ENCODE measurements at regions not wholly inside any gene's neighbourhood (a gene's known extent, or its start where the extent isn't known, plus 50 kb on each side); places are given as distances from the start of the nearest gene placed in this dataset.

- no peak for TF ChIP-seq POLR2AphosphoS5 (IDR thresholded peaks at IDR 0.05; ENCODE audit: low read depth, low read length)
- TF ChIP-seq SIN3A (IDR thresholded peaks at IDR 0.05; ENCODE audit: borderline replicate concordance, insufficient read depth, low read length), result no peak
- no peak for TF ChIP-seq TAF1 (IDR thresholded peaks at IDR 0.05; ENCODE audit: borderline replicate concordance, insufficient read depth, low read length)
- TF ChIP-seq REST (IDR thresholded peaks at IDR 0.05; ENCODE audit: insufficient read depth in 1 of 2, low read depth in 2 of 2, low read length in 2 of 2), result no peak
- no peak for TF ChIP-seq FOXP2 (optimal IDR thresholded peaks at IDR 0.05; ENCODE audit: borderline replicate concordance, extremely low read depth, extremely low read length, insufficient read depth)
These were observed 318.7 kb upstream of the SLITRK1 start for GRCh38 chr13:84200971-84201370.

- TF ChIP-seq TAF1 (IDR thresholded peaks at IDR 0.05; ENCODE audit: borderline replicate concordance, insufficient read depth, low read length) (no peak), POLR2AphosphoS5 (IDR thresholded peaks at IDR 0.05; ENCODE audit: low read depth, low read length) (no peak), SIN3A (IDR thresholded peaks at IDR 0.05; ENCODE audit: borderline replicate concordance, insufficient read depth, low read length) (no peak), FOXP2 (optimal IDR thresholded peaks at IDR 0.05; ENCODE audit: borderline replicate concordance, extremely low read depth, extremely low read length, insufficient read depth) (no peak), REST (IDR thresholded peaks at IDR 0.05; ENCODE audit: insufficient read depth in 1 of 2, low read depth in 2 of 2, low read length in 2 of 2) (no peak)
These were observed 309.9 kb upstream of the SLITRK1 start for GRCh38 chr13:84192125-84192524.

GRCh38 chr13:84191139-84191538, 308.9 kb upstream of the SLITRK1 start:
- TF ChIP-seq TAF1 (IDR thresholded peaks at IDR 0.05; ENCODE audit: borderline replicate concordance, insufficient read depth, low read length) (no peak), SIN3A (IDR thresholded peaks at IDR 0.05; ENCODE audit: borderline replicate concordance, insufficient read depth, low read length) (no peak; the same call in 1 of the 2 replicates), FOXP2 (optimal IDR thresholded peaks at IDR 0.05; ENCODE audit: borderline replicate concordance, extremely low read depth, extremely low read length, insufficient read depth) (no peak), REST (IDR thresholded peaks at IDR 0.05; ENCODE audit: insufficient read depth in 1 of 2, low read depth in 2 of 2, low read length in 2 of 2) (no peak), POLR2AphosphoS5 (IDR thresholded peaks at IDR 0.05; ENCODE audit: low read depth, low read length) (no peak)

- TF ChIP-seq POLR2AphosphoS5 (IDR thresholded peaks at IDR 0.05; ENCODE audit: low read depth, low read length) (no peak), TAF1 (IDR thresholded peaks at IDR 0.05; ENCODE audit: borderline replicate concordance, insufficient read depth, low read length) (no peak), REST (IDR thresholded peaks at IDR 0.05; ENCODE audit: insufficient read depth in 1 of 2, low read depth in 2 of 2, low read length in 2 of 2) (no peak), SIN3A (IDR thresholded peaks at IDR 0.05; ENCODE audit: borderline replicate concordance, insufficient read depth, low read length) (no peak), FOXP2 (optimal IDR thresholded peaks at IDR 0.05; ENCODE audit: borderline replicate concordance, extremely low read depth, extremely low read length, insufficient read depth) (no peak)
These were observed 305.4 kb upstream of the SLITRK1 start for GRCh38 chr13:84187626-84188025.
